ENCODE measurements at regions not wholly inside any gene's neighbourhood (a gene's known extent, or its start where the extent isn't known, plus 50 kb on each side); places are given as distances from the start of the nearest gene placed in this dataset.

GRCh38 chr5:30686530-30686929 is 507.0 kb upstream of the CDH6 start:
- no peak overlapping the region for H2BK120ac ChIP-seq (ENCODE audit: low read depth, low read length, poor library complexity, severe bottlenecking)
- H3K9ac ChIP-seq (ENCODE audit: extremely low read depth, insufficient read length, low read length): no peak overlapping the region
- H2BK15ac ChIP-seq (ENCODE audit: low read depth, low read length): no peak overlapping the region
- H3K27me3 ChIP-seq (ENCODE audit: insufficient read depth, low read length): no peaks in the 10 kb centered on the region
- Mint-ChIP-seq H3K9me3 (no peaks in the 10 kb centered on the region; a peak in 2 of 5 replicates), H3K4me1 (peaks cover 0 to 3% of the 10 kb centered on the region in 2 experiments; a peak in 2 of 4 replicates), H3K27ac (no peak overlapping the region), H3K36me3 (ENCODE audit: insufficient read depth in 1 of 3, low read depth in 3 of 3) (no peaks in the 10 kb centered on the region), H3K27me3 (ENCODE audit: low read depth) (no peaks in the 10 kb centered on the region), H3K4me3 (no peak overlapping the region)
- H3K56ac ChIP-seq (ENCODE audit: insufficient read length, low read depth, low read length): no peak overlapping the region
- H3T11ph ChIP-seq (ENCODE audit: low read length): no peak overlapping the region
- no peaks in the 10 kb centered on the region for H3K79me2 ChIP-seq (ENCODE audit: insufficient read depth, low read length)
- no peaks in the 10 kb centered on the region for H3K9me3 ChIP-seq (ENCODE audit: control insufficient read depth, low read depth, low read length)
- H3K23me2 ChIP-seq (ENCODE audit: insufficient read length, low read depth, low read length, poor library complexity, severe bottlenecking): no peaks in the 10 kb centered on the region
- H3K79me1 ChIP-seq (ENCODE audit: insufficient read depth, low read depth, low read length, poor library complexity, severe bottlenecking): no peaks in the 10 kb centered on the region
- H3K4me2 ChIP-seq (ENCODE audit: insufficient read depth, insufficient read length, low read length): no peak overlapping the region
- H3K18ac ChIP-seq (ENCODE audit: insufficient read length, low read depth, low read length): no peak overlapping the region
- no peaks in the 10 kb centered on the region for H4K20me1 ChIP-seq (ENCODE audit: control insufficient read depth, insufficient read depth, insufficient read length)
- H3K27ac ChIP-seq (ENCODE audit: insufficient read length, low read depth, low read length): no peak overlapping the region
- no peak overlapping the region for H2BK20ac ChIP-seq (ENCODE audit: low read depth, low read length, poor library complexity, severe bottlenecking)
- H3K4ac ChIP-seq (ENCODE audit: low read depth, low read length): no peak overlapping the region
- no peak overlapping the region for H2AK5ac ChIP-seq (ENCODE audit: insufficient read length, low read length)
- H2AFZ ChIP-seq (ENCODE audit: low read length): no peak overlapping the region
- H3K14ac ChIP-seq (ENCODE audit: insufficient read depth, low read length): no peak overlapping the region
- H2BK12ac ChIP-seq (ENCODE audit: insufficient read length, low read depth, low read length): no peak overlapping the region
- TF ChIP-seq CTCF (conservative IDR thresholded peaks at IDR 0.05): no peak
- no CpG with 5 or more reads among the region's 2 CpGs for WGBS (ENCODE audit: extremely low coverage, insufficient read length, low lambda C conversion rate)
- H4K5ac ChIP-seq (ENCODE audit: insufficient read length, low read depth, low read length): no peak overlapping the region
- H2BK5ac ChIP-seq (ENCODE audit: insufficient read length, low read length): no peak overlapping the region
- no peak for DNase-seq
- H4K91ac ChIP-seq (ENCODE audit: insufficient read length, low read depth, low read length): no peak overlapping the region
- no peak overlapping the region for H4K8ac ChIP-seq (replicated peaks; ENCODE audit: insufficient read length, low read depth, low read length)
- H3K4me1 ChIP-seq (ENCODE audit: insufficient read depth, low read length): no peaks in the 10 kb centered on the region
- H3K23ac ChIP-seq (ENCODE audit: insufficient read length, low read depth, low read length): no peak overlapping the region

Data from H9 (cell line).